ENCODE measurements at regions not wholly inside any gene's neighbourhood (a gene's known extent, or its start where the extent isn't known, plus 50 kb on each side); places are given as distances from the start of the nearest gene placed in this dataset.

- DNase-seq (ENCODE audit: low read depth), result no peak
These were observed 286.2 kb downstream of the ARL6IP6 start for GRCh38 chr2:153004627-153005026.

- no peak for DNase-seq (ENCODE audit: low read depth)
These were observed 255.7 kb downstream of the ARL6IP6 start for GRCh38 chr2:152974146-152974545.

GRCh38 chr2:152971685-152972084 lies 253.3 kb downstream of the ARL6IP6 start:
- no peak for DNase-seq (ENCODE audit: low read depth)

GRCh38 chr2:152962446-152962845 lies 244.0 kb downstream of the ARL6IP6 start:
- no peak for DNase-seq (ENCODE audit: low read depth)

- no peak for DNase-seq (ENCODE audit: low read depth)
These were observed 242.9 kb downstream of the ARL6IP6 start for GRCh38 chr2:152961351-152961750.

GRCh38 chr2:152950126-152950525 lies 231.7 kb downstream of the ARL6IP6 start:
- DNase-seq (ENCODE audit: low read depth), result peak; percentile 6

- DNase-seq (ENCODE audit: low read depth), result no peak
These were observed 225.7 kb downstream of the ARL6IP6 start for GRCh38 chr2:152944099-152944498.

GRCh38 chr2:152942940-152943440 lies 224.6 kb downstream of the ARL6IP6 start:
- DNase-seq (ENCODE audit: low read depth), result no peak

GRCh38 chr2:152930501-152930900 lies 212.1 kb downstream of the ARL6IP6 start:
- DNase-seq (ENCODE audit: low read depth), result no peak

GRCh38 chr2:152929628-152930027 lies 211.2 kb downstream of the ARL6IP6 start:
- DNase-seq (ENCODE audit: low read depth), result no peak

- peak; percentile 20 for DNase-seq (ENCODE audit: low read depth)
These were observed 207.4 kb downstream of the ARL6IP6 start for GRCh38 chr2:152925547-152926448.

- DNase-seq (ENCODE audit: low read depth), result no peak
These were observed 206.3 kb downstream of the ARL6IP6 start for GRCh38 chr2:152924722-152925121.

GRCh38 chr2:152924219-152924618 lies 205.8 kb downstream of the ARL6IP6 start:
- DNase-seq (ENCODE audit: low read depth), result no peak

GRCh38 chr2:152920846-152921245 lies 202.4 kb downstream of the ARL6IP6 start:
- peak; percentile 36 for DNase-seq (ENCODE audit: low read depth)

- DNase-seq (ENCODE audit: low read depth), result no peak
These were observed 192.6 kb downstream of the ARL6IP6 start for GRCh38 chr2:152910970-152911369.

- DNase-seq (ENCODE audit: low read depth), result no peak
These were observed 188.6 kb downstream of the ARL6IP6 start for GRCh38 chr2:152907046-152907445.

GRCh38 chr2:152894051-152894450 lies 175.6 kb downstream of the ARL6IP6 start:
- no peak for DNase-seq (ENCODE audit: low read depth)

GRCh38 chr2:152890736-152891135 lies 172.3 kb downstream of the ARL6IP6 start:
- no peak for DNase-seq (ENCODE audit: low read depth)

GRCh38 chr2:152883951-152884487 lies 165.6 kb downstream of the ARL6IP6 start:
- DNase-seq (ENCODE audit: low read depth), result no peak

- no peak for DNase-seq (ENCODE audit: low read depth)
These were observed 163.1 kb downstream of the ARL6IP6 start for GRCh38 chr2:152881527-152881926.

- no peak for DNase-seq (ENCODE audit: low read depth)
These were observed 160.9 kb downstream of the ARL6IP6 start for GRCh38 chr2:152879275-152879674.

- no peak for DNase-seq (ENCODE audit: low read depth)
These were observed 157.6 kb downstream of the ARL6IP6 start for GRCh38 chr2:152875701-152876695.
